DOHH2 (cell line): ENCODE measurements at regions not wholly inside any gene's neighbourhood (a gene's known extent, or its start where the extent isn't known, plus 50 kb on each side); places are given as distances from the start of the nearest gene placed in this dataset.

ENCODE experiments used
- H3F3A ChIP-seq: fragments of 200-600 bp; sonication (generic), shearing (Covaris generic); 2 replicates; pipeline ENCODE4 v1.6.0; 2016; ENCODE audit warnings: antibody characterized with exemption, mild to moderate bottlenecking; ENCODE audit not compliant: control insufficient read depth, insufficient read depth
- H3K27ac ChIP-seq: fragments of 200-600 bp; sonication (generic); 2 replicates; pipeline ENCODE4 v1.5.1; 2014; ENCODE audit warnings: low read depth, mild to moderate bottlenecking, low read length, moderate library complexity
- H3K27me3 ChIP-seq: fragments of 200-600 bp; sonication (generic); 2 replicates; pipeline ENCODE4 v1.6.1; 2014; ENCODE audit warnings: mild to moderate bottlenecking, low read length, mixed read lengths; ENCODE audit not compliant: control insufficient read depth
- H3K36me3 ChIP-seq: fragments of 200-600 bp; sonication (generic); 2 replicates; pipeline ENCODE4 v1.6.1; 2014; ENCODE audit warnings: mild to moderate bottlenecking, low read length, moderate library complexity, mixed read lengths; ENCODE audit not compliant: control insufficient read depth
- H3K4me1 ChIP-seq: fragments of 200-600 bp; sonication (generic); 2 replicates; pipeline ENCODE4 v1.6.1; 2014; ENCODE audit warnings: mild to moderate bottlenecking, low read length, mixed read lengths; ENCODE audit not compliant: control insufficient read depth
- H3K4me2 ChIP-seq: fragments of 200-600 bp; sonication (generic); 2 replicates; pipeline ENCODE4 v1.6.0; 2014; ENCODE audit warnings: mild to moderate bottlenecking, low read length, moderate library complexity
- H3K4me3 ChIP-seq: fragments of 200-600 bp; sonication (generic); 2 replicates; pipeline ENCODE4 v1.5.1; 2014; ENCODE audit warnings: mild to moderate bottlenecking, low read length, mixed read lengths
- H3K79me2 ChIP-seq: fragments of 200-600 bp; sonication (generic); 2 replicates; pipeline ENCODE4 v1.6.1; 2014; ENCODE audit warnings: mild to moderate bottlenecking, low read length, mixed read lengths; ENCODE audit not compliant: control insufficient read depth
- H3K9me2 ChIP-seq: fragments of 200-600 bp; sonication (generic); replicated peaks from 2 replicates; pipeline ENCODE4 v1.6.1; 2014; ENCODE audit warnings: mild to moderate bottlenecking, low read length, mixed read lengths; ENCODE audit not compliant: control insufficient read depth
- H3K9me3 ChIP-seq: fragments of 200-600 bp; sonication (generic); 2 replicates; pipeline ENCODE4 v1.6.1; 2014; ENCODE audit warnings: antibody characterized with exemption, low read length, mixed read lengths; ENCODE audit not compliant: control insufficient read depth, insufficient read depth
- H4K20me1 ChIP-seq: fragments of 200-600 bp; sonication (generic); 2 replicates; pipeline ENCODE4 v1.6.0; 2014; ENCODE audit warnings: low read depth, mild to moderate bottlenecking, antibody characterized with exemption, low read length, moderate library complexity; ENCODE audit not compliant: control insufficient read depth, insufficient read depth
- EZH2phosphoT487 ChIP-seq: fragments of 200-600 bp; sonication (generic); IDR thresholded peaks from 2 replicates; pipeline ENCODE4 v1.6.1; 2017; ENCODE audit warnings: borderline replicate concordance, mild to moderate bottlenecking, antibody characterized with exemption, low read length, moderate library complexity, mixed read lengths
- TF ChIP-seq, protein P1 (sequence below): fragments of 200-600 bp; sonication (generic); IDR thresholded peaks from one replicate; pipeline ENCODE4 v1.5.1; 2014; ENCODE audit warnings: antibody characterized with exemption, mild to moderate bottlenecking, low read depth, low read length; ENCODE audit not compliant: poor library complexity, severe bottlenecking

DNA sequence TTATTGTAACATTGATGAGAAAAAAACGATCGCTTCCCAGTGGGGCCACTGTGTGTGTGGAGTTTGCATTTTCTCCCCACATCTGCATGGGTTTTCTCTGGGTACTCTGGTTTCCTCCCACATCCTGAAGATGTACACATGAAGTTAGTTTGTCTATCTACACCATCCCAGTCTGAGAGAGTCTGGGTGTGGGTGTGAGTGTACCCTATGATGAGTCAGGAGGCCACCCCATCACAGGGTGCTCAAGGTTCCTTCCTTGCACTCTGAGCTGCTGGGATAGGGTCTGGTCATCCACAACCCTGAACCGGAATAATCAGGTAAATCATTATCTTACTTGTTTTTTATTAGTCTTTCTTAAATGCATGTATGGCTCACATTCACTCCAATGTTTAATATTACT lies 457.1 kb downstream of the NTRK3 start:
- Histone ChIP-seq H3F3A (no peaks in the 10 kb centered on the region), H3K36me3 (no peaks in the 10 kb centered on the region), H3K27me3 (no peaks in the 10 kb centered on the region), H3K9me2 (no peaks in the 10 kb centered on the region), H3K27ac (no peak overlapping the region), H3K4me3 (no peak overlapping the region), H3K4me1 (no peaks in the 10 kb centered on the region), H3K9me3 (no peaks in the 10 kb centered on the region), H3K79me2 (no peaks in the 10 kb centered on the region), H4K20me1 (no peaks in the 10 kb centered on the region), H3K4me2 (no peak overlapping the region)
- TF ChIP-seq EZH2phosphoT487 = no peak
- TF ChIP-seq, protein P1, sequence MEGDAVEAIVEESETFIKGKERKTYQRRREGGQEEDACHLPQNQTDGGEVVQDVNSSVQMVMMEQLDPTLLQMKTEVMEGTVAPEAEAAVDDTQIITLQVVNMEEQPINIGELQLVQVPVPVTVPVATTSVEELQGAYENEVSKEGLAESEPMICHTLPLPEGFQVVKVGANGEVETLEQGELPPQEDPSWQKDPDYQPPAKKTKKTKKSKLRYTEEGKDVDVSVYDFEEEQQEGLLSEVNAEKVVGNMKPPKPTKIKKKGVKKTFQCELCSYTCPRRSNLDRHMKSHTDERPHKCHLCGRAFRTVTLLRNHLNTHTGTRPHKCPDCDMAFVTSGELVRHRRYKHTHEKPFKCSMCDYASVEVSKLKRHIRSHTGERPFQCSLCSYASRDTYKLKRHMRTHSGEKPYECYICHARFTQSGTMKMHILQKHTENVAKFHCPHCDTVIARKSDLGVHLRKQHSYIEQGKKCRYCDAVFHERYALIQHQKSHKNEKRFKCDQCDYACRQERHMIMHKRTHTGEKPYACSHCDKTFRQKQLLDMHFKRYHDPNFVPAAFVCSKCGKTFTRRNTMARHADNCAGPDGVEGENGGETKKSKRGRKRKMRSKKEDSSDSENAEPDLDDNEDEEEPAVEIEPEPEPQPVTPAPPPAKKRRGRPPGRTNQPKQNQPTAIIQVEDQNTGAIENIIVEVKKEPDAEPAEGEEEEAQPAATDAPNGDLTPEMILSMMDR = no peak

DNA sequence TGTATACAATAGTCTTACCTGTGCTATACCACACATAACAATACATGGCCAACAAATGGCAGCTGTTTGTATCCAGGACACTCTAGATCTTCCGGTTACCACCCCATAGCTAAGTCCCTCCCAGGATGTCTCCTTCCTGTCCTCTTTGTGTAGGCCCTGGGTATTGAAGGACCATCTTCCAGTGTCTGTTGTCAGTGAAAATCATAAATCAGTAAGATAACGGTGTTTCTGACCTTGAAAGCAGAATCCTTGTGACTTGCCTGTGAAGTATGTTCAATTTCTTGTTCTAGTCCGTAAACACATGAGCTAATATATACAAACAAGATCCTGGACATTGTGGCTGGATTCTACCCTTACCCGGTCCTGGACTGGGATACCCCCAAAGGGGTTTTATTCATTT lies 462.8 kb downstream of the NTRK3 start:
- no peaks in the 10 kb centered on the region for H3K79me2 ChIP-seq
- H3K27me3 ChIP-seq = no peaks in the 10 kb centered on the region
- TF ChIP-seq, protein P1 = no peak
- TF ChIP-seq EZH2phosphoT487 = no peak
- H4K20me1 ChIP-seq = no peaks in the 10 kb centered on the region
- no peaks in the 10 kb centered on the region for H3K9me2 ChIP-seq
- no peak overlapping the region for H3K4me3 ChIP-seq
- H3K4me1 ChIP-seq = no peaks in the 10 kb centered on the region
- no peaks in the 10 kb centered on the region for H3K9me3 ChIP-seq
- no peaks in the 10 kb centered on the region for H3K36me3 ChIP-seq
- H3K4me2 ChIP-seq = no peak overlapping the region
- no peak overlapping the region for H3K27ac ChIP-seq
- H3F3A ChIP-seq = no peaks in the 10 kb centered on the region

DNA sequence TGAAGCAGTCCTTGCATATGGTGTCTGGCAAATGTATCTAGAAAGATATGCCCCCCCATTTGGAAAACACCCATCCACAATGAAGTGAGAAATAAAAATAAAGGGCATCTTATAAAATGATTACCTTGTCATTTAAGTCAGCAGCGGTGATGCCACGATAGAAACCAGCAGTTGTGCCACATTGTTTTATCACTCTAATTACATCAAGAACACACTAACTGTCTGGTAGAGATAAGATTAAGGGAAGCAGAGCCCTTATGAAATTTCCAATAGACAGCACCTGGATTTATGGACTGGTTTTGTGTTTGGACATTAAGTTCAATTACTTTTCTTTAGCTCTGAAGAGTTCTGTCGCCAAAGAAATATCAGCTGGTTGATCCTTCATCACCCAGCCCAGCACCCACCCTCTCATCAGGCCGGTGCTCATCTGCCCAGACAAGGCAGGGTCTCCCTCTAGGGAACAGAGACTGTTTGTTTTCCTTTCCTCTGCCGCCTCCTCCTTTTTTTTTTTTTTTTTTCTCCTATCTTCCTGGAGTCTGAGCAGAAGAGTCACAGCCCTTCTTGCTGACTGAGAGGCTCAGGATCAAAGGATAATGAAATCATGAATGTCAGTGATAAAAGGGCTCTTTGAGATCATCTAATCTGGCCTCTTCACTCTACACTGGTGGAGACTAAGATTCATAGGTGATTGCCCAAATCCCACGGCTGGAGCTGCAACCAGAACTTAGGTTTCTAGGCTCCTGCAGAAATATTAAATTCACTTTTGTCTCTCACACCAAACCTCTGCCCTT lies 464.1 kb downstream of the NTRK3 start:
- Histone ChIP-seq H3K4me2 (no peak overlapping the region), H3K9me2 (no peaks in the 10 kb centered on the region), H3K79me2 (no peaks in the 10 kb centered on the region), H3K36me3 (no peaks in the 10 kb centered on the region), H3K9me3 (no peaks in the 10 kb centered on the region), H3K4me1 (no peaks in the 10 kb centered on the region), H3K27me3 (no peaks in the 10 kb centered on the region), H3K27ac (no peak overlapping the region), H4K20me1 (no peaks in the 10 kb centered on the region), H3F3A (no peaks in the 10 kb centered on the region), H3K4me3 (no peak overlapping the region)
- TF ChIP-seq, protein P1 = no peak
- TF ChIP-seq EZH2phosphoT487 = no peak
